Left renal cortex interstitium (tissue), 4 donors: ENCODE measurements at regions not wholly inside any gene's neighbourhood (a gene's known extent, or its start where the extent isn't known, plus 50 kb on each side); places are given as distances from the start of the nearest gene placed in this dataset.

Experiments
- DNase-seq, 4 donors: peaks; one replicate each; pipeline ENCODE4 v3.0.0-alpha.2; 2013; ENCODE audit warnings: low read depth in 4 of 4, low spot score in 2 of 4, missing footprints in 1 of 4

- no peak for DNase-seq
Measured at GRCh38 chr3:30945291-30945690, 50.8 kb upstream of the GADL1 start.

- DNase-seq, result no peak
Measured at GRCh38 chr3:30948426-30948825, 54.0 kb upstream of the GADL1 start.

- no peak for DNase-seq
Measured at GRCh38 chr3:30951826-30952225, 57.4 kb upstream of the GADL1 start.

GRCh38 chr3:30952786-30953185 is 58.3 kb upstream of the GADL1 start:
- DNase-seq, result no peak

- no peak for DNase-seq
Measured at GRCh38 chr3:30954426-30954825, 60.0 kb upstream of the GADL1 start.

- DNase-seq, result no peak
Measured at GRCh38 chr3:30962084-30962483, 67.6 kb upstream of the GADL1 start.

GRCh38 chr3:30962493-30962892 is 68.0 kb upstream of the GADL1 start:
- no peak for DNase-seq

- DNase-seq, result no peak
Measured at GRCh38 chr3:30963223-30963722, 68.8 kb upstream of the GADL1 start.

- DNase-seq, result no peak
Measured at GRCh38 chr3:30964612-30965011, 70.2 kb upstream of the GADL1 start.

GRCh38 chr3:30966896-30967295 is 72.4 kb upstream of the GADL1 start:
- no peak for DNase-seq

GRCh38 chr3:30970183-30970582 is 75.7 kb upstream of the GADL1 start:
- DNase-seq, result no peak

GRCh38 chr3:30972449-30972848 is 78.0 kb upstream of the GADL1 start:
- DNase-seq, result no peak

GRCh38 chr3:30974071-30974470 is 79.6 kb upstream of the GADL1 start:
- DNase-seq, result no peak

- no peak for DNase-seq
Measured at GRCh38 chr3:30977592-30977991, 83.1 kb upstream of the GADL1 start.

- no peak for DNase-seq
Measured at GRCh38 chr3:30980993-30981392, 86.5 kb upstream of the GADL1 start.

- DNase-seq, result no peak
Measured at GRCh38 chr3:30982416-30983075, 88.1 kb upstream of the GADL1 start.

GRCh38 chr3:30984855-30985749 is 90.6 kb upstream of the GADL1 start:
- no peak for DNase-seq

- DNase-seq, result no peak
Measured at GRCh38 chr3:30986551-30986950, 92.1 kb upstream of the GADL1 start.

GRCh38 chr3:30988769-30989168 is 94.3 kb upstream of the GADL1 start:
- DNase-seq, result no peak

- no peak for DNase-seq
Measured at GRCh38 chr3:30989276-30990030, 95.0 kb upstream of the GADL1 start.

GRCh38 chr3:30996467-30996866 is 102.0 kb upstream of the GADL1 start:
- no peak for DNase-seq
